Fibroblast of peridontal ligament (primary cell): ENCODE measurements at regions not wholly inside any gene's neighbourhood (a gene's known extent, or its start where the extent isn't known, plus 50 kb on each side); places are given as distances from the start of the nearest gene placed in this dataset.
"Not testable (repeated sequence)": the region's sequence is repeated elsewhere in the genome, so short reads cannot be mapped to it uniquely, and the experiment has no call there.

Experiments
- DNase-seq: peaks from one replicate; pipeline ENCODE4 v3.0.0-alpha.2; 2010; ENCODE audit errors: extremely low read depth

GRCh38 chr14:53295985-53296582, 143.0 kb upstream of the DDHD1 start:
- DNase-seq = peak; percentile 72

DNA sequence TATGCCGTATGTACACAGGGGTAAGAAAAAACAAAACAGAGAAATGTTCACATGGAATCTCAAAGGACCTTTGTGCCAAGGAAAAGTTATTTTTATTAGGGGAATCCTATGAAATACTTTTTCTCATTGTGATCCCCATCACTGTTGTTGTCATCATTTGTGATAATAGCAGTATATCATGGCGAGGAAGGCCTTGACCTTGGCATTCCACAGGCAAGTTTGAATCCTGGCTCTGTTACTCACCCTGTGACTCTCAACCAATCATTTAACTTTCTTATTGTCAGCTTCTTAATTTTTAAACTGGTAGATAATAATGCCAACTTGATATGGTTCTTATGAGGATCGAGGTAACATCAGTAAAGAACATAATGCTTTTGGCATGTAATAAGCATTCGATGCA, 142.2 kb upstream of the DDHD1 start:
- DNase-seq = no peak

GRCh38 chr14:53286301-53286700, 133.2 kb upstream of the DDHD1 start:
- DNase-seq = no peak

DNA sequence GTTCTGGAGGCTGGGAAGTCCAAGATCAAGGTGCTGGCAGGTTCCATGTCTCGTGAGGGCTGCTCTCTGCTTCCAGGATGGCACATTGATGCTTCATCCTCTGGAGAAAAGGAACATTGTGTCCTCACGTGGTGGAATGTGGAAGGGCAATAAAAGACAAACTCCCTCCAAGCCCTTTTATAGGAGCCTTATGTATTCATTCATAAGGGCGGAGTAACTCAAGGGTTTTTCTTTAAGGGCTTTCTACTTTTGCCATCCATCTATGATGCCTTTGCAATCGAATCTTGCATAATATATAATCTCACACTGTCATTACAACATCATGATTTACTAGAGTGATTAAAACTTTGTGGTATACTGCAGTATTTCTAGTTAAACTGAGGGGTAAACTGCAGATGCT, 132.7 kb upstream of the DDHD1 start:
- no peak for DNase-seq

- no peak for DNase-seq
These were observed 131.9 kb upstream of the DDHD1 start for GRCh38 chr14:53285064-53285463.

GRCh38 chr14:53278602-53279506, 125.7 kb upstream of the DDHD1 start:
- DNase-seq = no peak

DNA sequence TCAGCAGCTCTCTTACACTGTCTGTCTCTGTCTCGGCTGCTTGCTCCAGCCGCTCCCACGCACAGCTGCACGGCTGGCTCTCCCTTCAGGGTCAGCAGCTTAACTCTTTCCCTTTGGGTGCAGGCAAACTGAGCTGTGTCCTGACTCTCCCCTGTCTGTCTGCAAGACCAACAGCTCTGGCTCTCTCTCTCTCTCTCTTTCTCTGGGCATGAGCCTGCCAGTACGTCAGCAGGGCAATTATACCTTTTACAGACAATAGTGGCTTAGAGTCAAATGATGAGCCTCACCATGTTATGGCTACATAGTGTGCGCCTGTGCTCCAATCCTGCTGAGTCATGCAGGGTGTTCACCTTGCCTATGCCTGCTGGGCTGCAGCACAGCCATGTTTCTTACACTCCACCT, 120.5 kb upstream of the DDHD1 start:
- no peak for DNase-seq

- DNase-seq = no peak
These were observed 111.9 kb upstream of the DDHD1 start for GRCh38 chr14:53265025-53265424.

DNA sequence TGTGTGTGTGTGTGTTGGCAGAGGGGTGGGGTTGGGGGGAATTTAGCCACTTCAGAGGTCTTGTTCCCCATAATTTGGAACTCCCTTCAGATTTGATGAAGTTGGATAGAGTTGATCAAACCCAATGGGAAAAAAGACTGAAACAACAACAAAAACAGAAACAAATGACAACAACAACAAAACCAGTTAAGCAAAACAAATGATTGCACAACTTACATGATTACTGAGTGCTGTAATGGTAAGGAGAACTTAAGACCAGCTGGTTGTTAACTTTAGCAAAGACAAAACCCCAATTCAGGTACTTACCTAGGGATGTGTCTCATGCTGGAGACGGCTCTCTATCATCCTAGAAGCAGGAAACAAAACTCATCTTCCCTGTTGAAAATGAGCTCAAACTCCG, 107.8 kb upstream of the DDHD1 start:
- no peak for DNase-seq

DNA sequence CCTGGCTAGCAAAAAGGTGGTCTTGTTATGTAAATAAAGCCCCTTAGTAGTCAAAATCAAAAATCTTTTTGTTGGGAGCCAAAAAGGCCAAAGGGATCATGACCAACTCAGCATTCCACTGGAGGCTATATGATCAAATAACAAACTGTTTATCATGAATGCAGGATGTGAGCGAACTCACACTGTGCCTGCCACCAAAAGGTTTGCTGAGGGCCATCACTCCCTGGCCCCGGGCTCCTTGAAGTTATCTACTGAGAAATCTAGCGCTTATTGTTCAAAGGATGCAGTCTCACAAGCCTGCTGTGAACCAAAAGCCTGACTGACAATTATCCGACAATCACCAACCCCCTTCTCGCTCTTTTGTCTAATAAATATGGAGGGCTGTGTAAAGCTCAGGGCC, 107.2 kb upstream of the DDHD1 start:
- no peak for DNase-seq

GRCh38 chr14:53252141-53252540, 99.0 kb upstream of the DDHD1 start:
- no peak for DNase-seq

- no peak for DNase-seq
These were observed 95.9 kb upstream of the DDHD1 start for GRCh38 chr14:53249059-53249458.

DNA sequence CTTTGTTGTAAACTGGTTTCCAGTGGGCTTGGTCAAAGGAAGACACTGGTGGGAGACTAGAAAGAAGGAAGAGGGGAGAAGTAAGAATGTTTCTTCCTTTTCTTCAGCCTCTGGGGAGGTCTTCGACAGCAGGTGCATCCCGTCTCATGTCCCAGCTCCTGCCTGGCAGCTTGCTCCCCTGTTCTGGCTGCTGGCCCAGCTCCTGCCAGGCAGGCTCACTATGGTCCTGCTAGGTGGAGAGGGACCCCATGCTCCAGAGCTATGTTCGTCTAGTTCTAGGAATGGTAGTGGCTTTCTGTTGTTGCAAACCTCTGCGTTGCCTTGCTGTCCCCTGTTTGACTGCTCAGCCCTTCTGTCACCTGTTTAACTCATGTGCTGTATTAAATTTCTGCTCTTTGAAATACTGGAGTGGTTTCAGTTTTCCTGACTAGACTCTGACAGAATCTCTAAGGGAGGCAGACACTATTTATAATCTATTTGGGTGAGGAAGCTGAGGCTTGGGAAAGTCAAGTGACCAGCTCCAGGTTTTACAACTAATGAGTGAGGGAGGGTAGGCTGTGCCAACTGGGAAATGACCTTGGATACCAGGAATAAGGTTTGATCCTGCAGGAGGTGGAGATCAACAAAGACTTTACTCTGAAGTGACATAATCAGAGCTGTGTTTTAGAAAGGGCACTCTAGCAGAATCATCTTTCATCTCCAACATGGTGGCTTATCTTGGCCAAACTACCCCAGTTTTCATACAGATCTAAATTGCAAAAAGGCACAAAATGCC, 94.7 kb upstream of the DDHD1 start:
- DNase-seq = no peak

- not testable (repeated sequence) for DNase-seq
These were observed 89.8 kb upstream of the DDHD1 start for GRCh38 chr14:53242898-53243297.

- DNase-seq = no peak
These were observed 84.4 kb upstream of the DDHD1 start for GRCh38 chr14:53237488-53237887.

- no peak for DNase-seq
These were observed 83.6 kb upstream of the DDHD1 start for GRCh38 chr14:53236708-53237107.

DNA sequence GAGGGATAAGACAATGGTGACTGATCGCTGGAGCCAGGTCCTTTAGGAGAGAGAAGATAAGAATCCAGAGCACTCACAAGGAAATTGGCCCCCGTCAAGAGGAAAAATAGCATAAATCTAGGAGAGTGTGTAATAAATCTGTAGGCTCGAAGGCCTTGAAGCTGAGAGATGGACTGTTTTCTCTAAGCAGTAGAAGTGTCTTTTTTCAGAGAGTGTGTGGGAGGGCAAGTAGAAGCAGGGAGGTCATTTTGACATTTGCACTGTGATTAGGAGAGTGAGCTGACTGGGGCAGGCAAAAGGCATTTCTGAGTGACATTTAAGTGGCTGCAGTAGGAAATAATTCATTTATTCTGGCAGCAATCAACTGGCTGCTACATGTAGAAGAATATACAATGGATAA, 78.0 kb upstream of the DDHD1 start:
- DNase-seq = no peak

DNA sequence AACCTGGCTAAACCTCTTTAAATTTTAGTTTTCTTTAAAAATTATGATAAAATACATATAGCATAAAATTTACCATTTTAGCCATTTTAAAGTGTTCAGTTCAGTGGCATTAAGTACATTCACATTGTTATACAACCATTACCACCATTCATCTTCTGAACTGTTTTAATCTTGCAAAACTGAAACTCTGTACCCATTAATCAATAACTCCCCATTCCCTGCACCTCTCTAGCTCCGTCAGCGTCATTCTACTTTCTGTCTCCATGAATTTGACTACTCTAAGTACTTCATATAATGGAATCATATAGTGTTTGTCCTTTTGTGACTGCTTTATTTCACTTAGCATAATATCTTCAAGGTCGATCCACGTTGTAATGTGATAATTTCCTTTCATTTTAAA, 75.8 kb upstream of the DDHD1 start:
- DNase-seq = no peak

DNA sequence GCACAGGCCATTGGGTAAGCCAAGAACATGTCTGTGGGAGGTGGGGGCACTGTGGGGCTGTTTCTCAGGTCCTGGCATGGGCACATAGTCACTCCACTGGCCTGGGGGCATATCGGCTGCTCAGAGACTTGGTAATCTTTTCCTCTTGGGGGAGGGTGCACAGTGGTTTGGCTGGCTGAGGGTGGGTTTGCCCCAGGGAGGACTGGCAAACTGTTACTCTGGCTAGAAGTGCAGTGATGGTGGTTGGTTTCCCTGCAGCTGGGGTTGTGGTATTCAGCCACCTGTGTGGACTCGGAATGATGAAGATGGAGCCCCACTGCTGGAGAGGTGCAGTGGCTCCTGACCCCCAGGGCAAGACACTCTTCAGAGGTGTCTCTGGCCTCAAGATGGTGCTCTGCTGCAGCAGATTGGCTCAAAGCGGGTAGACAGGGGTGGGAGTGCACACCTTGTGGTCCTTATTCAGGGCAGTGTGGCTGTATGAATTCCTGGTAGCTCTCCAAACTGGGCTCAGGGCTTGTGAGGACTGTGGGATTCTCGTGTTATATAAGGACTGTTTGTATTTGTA, 74.1 kb upstream of the DDHD1 start:
- no peak for DNase-seq

GRCh38 chr14:53226553-53226952, 73.4 kb upstream of the DDHD1 start:
- no peak for DNase-seq

GRCh38 chr14:53220914-53221313, 67.8 kb upstream of the DDHD1 start:
- DNase-seq = no peak

DNA sequence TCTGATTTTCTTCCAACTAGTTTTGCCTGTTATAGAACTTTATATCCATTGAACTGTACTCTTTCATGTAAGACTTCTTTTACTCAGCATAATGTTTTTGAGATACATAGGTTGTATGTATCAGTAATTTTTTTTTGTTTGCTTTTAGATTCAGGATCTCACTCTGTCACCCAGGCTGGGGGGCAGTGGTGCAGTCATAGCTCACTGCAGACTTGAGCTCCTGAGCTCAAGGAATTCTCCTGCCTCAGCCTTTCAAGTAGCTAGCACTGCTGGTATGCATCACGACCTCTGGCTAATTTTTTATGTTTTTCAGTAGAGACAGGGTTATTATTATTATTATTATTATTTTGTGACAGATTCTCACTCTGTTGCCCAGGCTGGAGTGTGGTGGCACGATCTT, 65.0 kb upstream of the DDHD1 start:
- no peak for DNase-seq
